H9 (cell line): ENCODE measurements at regions not wholly inside any gene's neighbourhood (a gene's known extent, or its start where the extent isn't known, plus 50 kb on each side); places are given as distances from the start of the nearest gene placed in this dataset.

Source experiments
- DNase-seq: peaks from one replicate; pipeline ENCODE4 v3.0.0-alpha.2; 2017
- H2AFZ ChIP-seq: one replicate; pipeline ENCODE4 v1.6.1; 2013; ENCODE audit warnings: mild to moderate bottlenecking, low read length, control low read depth, moderate library complexity
- H2AK5ac ChIP-seq: 2 replicates; pipeline ENCODE4 v1.6.1; 2013; ENCODE audit warnings: low read length, control low read depth, mixed read lengths; ENCODE audit not compliant: insufficient read length
- H2BK120ac ChIP-seq: one replicate; pipeline ENCODE4 v1.6.1; 2013; ENCODE audit warnings: low read depth, mild to moderate bottlenecking, low read length, control low read depth, inconsistent platforms; ENCODE audit not compliant: poor library complexity, severe bottlenecking
- H2BK12ac ChIP-seq: 2 replicates; pipeline ENCODE4 v1.6.1; 2013; ENCODE audit warnings: low read length, control low read depth, mixed read lengths, low read depth; ENCODE audit not compliant: insufficient read length
- H2BK15ac ChIP-seq: 2 replicates; pipeline ENCODE4 v1.6.1; 2013; ENCODE audit warnings: low read depth, low read length, control low read depth
- H2BK20ac ChIP-seq: one replicate; pipeline ENCODE4 v1.6.1; 2013; ENCODE audit warnings: low read depth, mild to moderate bottlenecking, low read length, control low read depth, inconsistent platforms; ENCODE audit not compliant: poor library complexity, severe bottlenecking
- H2BK5ac ChIP-seq: 2 replicates; pipeline ENCODE4 v1.6.1; 2013; ENCODE audit warnings: low read length, control low read depth, mixed read lengths; ENCODE audit not compliant: insufficient read length
- H3K14ac ChIP-seq: 2 replicates; pipeline ENCODE4 v1.6.1; 2013; ENCODE audit warnings: low read length, control low read depth; ENCODE audit not compliant: insufficient read depth
- H3K18ac ChIP-seq: 2 replicates; pipeline ENCODE4 v1.6.1; 2013; ENCODE audit warnings: low read depth, mild to moderate bottlenecking, mixed read lengths, low read length, control low read depth; ENCODE audit not compliant: insufficient read length
- H3K23ac ChIP-seq: 2 replicates; pipeline ENCODE4 v1.6.1; 2013; ENCODE audit warnings: low read length, control low read depth, mixed read lengths, low read depth; ENCODE audit not compliant: insufficient read length
- H3K23me2 ChIP-seq: 2 replicates; pipeline ENCODE4 v1.6.1; 2013; ENCODE audit warnings: low read depth, mild to moderate bottlenecking, mixed read lengths, low read length, control low read depth; ENCODE audit not compliant: insufficient read length, poor library complexity, severe bottlenecking
- H3K27ac ChIP-seq: 2 replicates; pipeline ENCODE4 v1.5.1; 2013; ENCODE audit warnings: low read length, control low read depth, mixed read lengths, low read depth; ENCODE audit not compliant: insufficient read length
- H3K27me3 ChIP-seq: 2 replicates; pipeline ENCODE4 v1.6.1; 2013; ENCODE audit warnings: low read length, control low read depth, inconsistent platforms; ENCODE audit not compliant: insufficient read depth
- H3K4ac ChIP-seq: 2 replicates; pipeline ENCODE4 v1.6.1; 2013; ENCODE audit warnings: low read depth, mild to moderate bottlenecking, control low read depth, inconsistent platforms, low read length, moderate library complexity
- H3K4me1 ChIP-seq: 2 replicates; pipeline ENCODE4 v1.6.1; 2013; ENCODE audit warnings: low read length, control low read depth, inconsistent platforms; ENCODE audit not compliant: insufficient read depth
- H3K4me2 ChIP-seq: 2 replicates; pipeline ENCODE4 v1.6.1; 2013; ENCODE audit warnings: low read length, control low read depth, mixed read lengths; ENCODE audit not compliant: insufficient read length, insufficient read depth
- H3K56ac ChIP-seq: 2 replicates; pipeline ENCODE4 v1.6.1; 2013; ENCODE audit warnings: low read depth, mild to moderate bottlenecking, mixed read lengths, low read length, control low read depth; ENCODE audit not compliant: insufficient read length
- H3K79me1 ChIP-seq: 2 replicates; pipeline ENCODE4 v1.6.1; 2013; ENCODE audit warnings: low read depth, mild to moderate bottlenecking, moderate library complexity, low read length, control low read depth, inconsistent platforms; ENCODE audit not compliant: insufficient read depth, poor library complexity, severe bottlenecking
- H3K79me2 ChIP-seq: 2 replicates; pipeline ENCODE4 v1.6.1; 2013; ENCODE audit warnings: low read length, control low read depth, inconsistent platforms; ENCODE audit not compliant: insufficient read depth
- H3K9ac ChIP-seq: 2 replicates; pipeline ENCODE4 v1.6.1; 2013; ENCODE audit warnings: low read length, control low read depth, mixed read lengths; ENCODE audit not compliant: insufficient read length; ENCODE audit errors: extremely low read depth
- H3K9me3 ChIP-seq: one replicate; pipeline ENCODE4 v1.6.1; 2013; ENCODE audit warnings: low read depth, low read length, inconsistent platforms; ENCODE audit not compliant: control insufficient read depth
- H3T11ph ChIP-seq: one replicate; pipeline ENCODE4 v1.6.1; 2013; ENCODE audit warnings: mild to moderate bottlenecking, low read length, control low read depth, inconsistent platforms
- H4K20me1 ChIP-seq: one replicate; pipeline ENCODE4 v1.6.1; 2013; ENCODE audit not compliant: control insufficient read depth, insufficient read length, insufficient read depth
- H4K5ac ChIP-seq: 2 replicates; pipeline ENCODE4 v1.6.1; 2013; ENCODE audit warnings: low read depth, mild to moderate bottlenecking, mixed read lengths, low read length, control low read depth; ENCODE audit not compliant: insufficient read length
- H4K8ac ChIP-seq: replicated peaks from 2 replicates; pipeline ENCODE4 v1.6.1; 2013; ENCODE audit warnings: low read length, control low read depth, mixed read lengths, low read depth; ENCODE audit not compliant: insufficient read length
- H4K91ac ChIP-seq: 2 replicates; pipeline ENCODE4 v1.6.1; 2013; ENCODE audit warnings: low read depth, mild to moderate bottlenecking, moderate library complexity, mixed read lengths, low read length, control low read depth; ENCODE audit not compliant: insufficient read length
- H3K27ac Mint-ChIP-seq, 3 experiments: 2 replicates in 2 of 3; 3 replicates in 1 of 3; pipeline ENCODE4 v1.8.0; 2020 to 2021; ENCODE audit warnings: mixed read lengths in 3 of 3, mild to moderate bottlenecking in 1 of 3, moderate library complexity in 1 of 3
- H3K27me3 Mint-ChIP-seq: 2 replicates; pipeline ENCODE4 v1.8.0; 2021; ENCODE audit warnings: low read depth, mild to moderate bottlenecking, moderate library complexity, mixed read lengths
- H3K36me3 Mint-ChIP-seq, 3 experiments: 2 replicates in 2 of 3; 3 replicates in 1 of 3; pipeline ENCODE4 v1.8.0; 2020 to 2021; ENCODE audit warnings: low read depth in 3 of 3, mixed read lengths in 3 of 3; ENCODE audit not compliant: insufficient read depth in 1 of 3
- H3K4me1 Mint-ChIP-seq, 2 experiments: 2 replicates each; pipeline ENCODE4 v1.8.0; 2020; ENCODE audit warnings: mixed read lengths in 2 of 2
- H3K4me3 Mint-ChIP-seq, 2 experiments: 2 replicates in 1 of 2; 3 replicates in 1 of 2; pipeline ENCODE4 v1.8.0; 2020 to 2021; ENCODE audit warnings: mild to moderate bottlenecking in 2 of 2, mixed read lengths in 2 of 2, moderate library complexity in 1 of 2
- H3K9me3 Mint-ChIP-seq, 2 experiments: 2 replicates in 1 of 2; 3 replicates in 1 of 2; pipeline ENCODE4 v1.8.0; 2020; ENCODE audit warnings: mild to moderate bottlenecking in 2 of 2, mixed read lengths in 2 of 2, moderate library complexity in 1 of 2
- CTCF ChIP-seq: fragments of 200-600 bp; sonication (generic); conservative IDR thresholded peaks from 3 replicates; pipeline ENCODE4 v1.8.0; 2021; ENCODE audit warnings: antibody characterized with exemption, mild to moderate bottlenecking
- WGBS: extraction: QIAGEN DNeasy Blood & Tissue Kit; methylation state at CpG from one replicate; pipeline ENCODE4 v1.1.7; 2013; ENCODE audit warnings: missing lambda C conversion rate, low lambda C conversion rate, mixed read lengths; ENCODE audit not compliant: insufficient read length; ENCODE audit errors: extremely low coverage; 5-methylcytosine and 5-hydroxymethylcytosine counted together

GRCh38 chr2:236726701-236727450 is 157.3 kb downstream of the ACKR3 start:
- H3K36me3 Mint-ChIP-seq, result no peaks in the 10 kb centered on the region
- Histone ChIP-seq H3K4me1 (no peaks in the 10 kb centered on the region), H3K56ac (no peak overlapping the region), H3K23me2 (no peaks in the 10 kb centered on the region), H3K18ac (no peak overlapping the region), H2BK15ac (no peak overlapping the region), H3K79me2 (no peaks in the 10 kb centered on the region), H3K23ac (no peak overlapping the region), H3T11ph (no peak overlapping the region), H4K20me1 (no peaks in the 10 kb centered on the region), H2BK12ac (no peak overlapping the region), H3K9ac (no peak overlapping the region), H3K27ac (no peak overlapping the region), H2AFZ (no peak overlapping the region), H3K79me1 (no peaks in the 10 kb centered on the region), H2BK5ac (no peak overlapping the region), H3K27me3 (no peaks in the 10 kb centered on the region), H3K4me2 (no peak overlapping the region), H4K8ac (no peak overlapping the region), H4K5ac (no peak overlapping the region), H3K4ac (no peak overlapping the region), H4K91ac (no peak overlapping the region), H2AK5ac (no peak overlapping the region), H3K9me3 (no peaks in the 10 kb centered on the region), H2BK20ac (no peak overlapping the region), H2BK120ac (no peak overlapping the region), H3K14ac (no peak overlapping the region)
- no peaks in the 10 kb centered on the region for H3K9me3 Mint-ChIP-seq
- H3K4me3 Mint-ChIP-seq, result no peak overlapping the region
- TF ChIP-seq CTCF, result no peak
- H3K27ac Mint-ChIP-seq, result no peak overlapping the region
- peaks cover 6% of the 10 kb centered on the region for H3K27me3 Mint-ChIP-seq
- H3K4me1 Mint-ChIP-seq, result 0 out of 4 replicates have a peak, but pooled peaks cover 0 to 2% of the 10 kb centered on the region in 2 experiments
- DNase-seq, result no peak
- WGBS, result no CpG with 5 or more reads among the region's 20 CpGs
